Superior temporal gyrus (tissue), 1 donor: ENCODE measurements at regions not wholly inside any gene's neighbourhood (a gene's known extent, or its start where the extent isn't known, plus 50 kb on each side); places are given as distances from the start of the nearest gene placed in this dataset.
A peak's percentile ranks its signal among the peaks of the same experiment; 100 is the strongest.

Experiments used
- DNase-seq: peaks from one replicate; pipeline ENCODE4 v3.0.0-alpha.2; 2016; ENCODE audit errors: extremely low spot score

DNA sequence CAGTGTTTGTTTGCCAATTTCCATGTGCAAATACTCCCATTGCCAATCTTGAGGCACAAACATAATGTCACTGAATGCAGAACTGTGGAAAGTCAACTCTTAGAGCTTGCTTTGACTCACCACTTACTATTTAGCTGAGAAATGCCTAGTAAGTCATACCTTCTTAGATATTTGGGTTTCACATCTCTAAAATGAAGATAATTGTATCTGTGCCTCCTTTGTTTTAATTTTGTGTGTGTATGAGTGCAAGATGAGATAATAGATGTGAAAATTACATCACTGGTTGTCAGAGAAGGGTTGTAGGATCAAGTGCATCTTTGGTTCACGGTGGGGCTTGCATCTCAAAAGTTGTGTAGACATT is 407.5 kb downstream of the INHBA start:
- DNase-seq: no peak

- DNase-seq: no peak
Observed at GRCh38 chr7:41294556-41295454, 408.1 kb downstream of the INHBA start.

GRCh38 chr7:41292487-41292886 is 410.4 kb downstream of the INHBA start:
- DNase-seq: peak; percentile 25

DNA sequence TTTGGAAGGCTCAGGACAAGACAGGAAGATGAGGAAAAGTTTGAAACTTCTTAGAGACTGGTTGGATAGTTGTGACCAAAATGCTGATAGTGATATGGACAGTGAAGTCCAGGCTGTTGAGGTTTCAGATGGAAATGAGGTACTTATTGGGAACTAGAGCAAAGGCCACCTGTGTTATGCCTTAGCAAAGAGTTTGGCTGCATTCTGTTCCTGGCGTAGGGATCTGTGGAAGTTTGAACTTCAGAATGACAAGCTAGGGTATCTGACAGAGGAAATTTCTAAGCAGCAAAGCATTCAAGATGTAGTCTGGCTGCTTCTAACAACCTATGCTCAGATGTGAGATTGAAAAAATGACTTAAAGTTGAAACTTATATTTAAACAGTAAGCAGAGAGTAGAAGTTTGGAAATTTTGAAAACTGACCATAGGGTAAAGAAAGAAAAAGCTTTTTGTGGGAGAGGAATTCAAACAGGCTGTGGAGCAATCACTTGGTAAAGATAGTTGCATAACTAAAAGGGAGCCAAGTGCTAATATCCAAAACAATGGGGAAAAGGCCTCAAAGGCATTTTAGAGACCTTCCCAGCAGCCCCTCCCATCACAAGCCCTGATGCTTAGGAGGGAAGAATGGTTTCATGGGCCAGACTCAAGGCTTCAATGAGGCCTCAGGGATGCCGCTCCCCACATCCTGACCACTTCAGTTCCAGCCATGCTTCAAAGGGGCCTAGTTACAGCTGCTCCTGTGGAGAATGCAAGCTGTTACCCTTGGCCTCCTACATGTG is 415.1 kb downstream of the INHBA start:
- no peak for DNase-seq

GRCh38 chr7:41280491-41280890 is 422.4 kb downstream of the INHBA start:
- DNase-seq: no peak

DNA sequence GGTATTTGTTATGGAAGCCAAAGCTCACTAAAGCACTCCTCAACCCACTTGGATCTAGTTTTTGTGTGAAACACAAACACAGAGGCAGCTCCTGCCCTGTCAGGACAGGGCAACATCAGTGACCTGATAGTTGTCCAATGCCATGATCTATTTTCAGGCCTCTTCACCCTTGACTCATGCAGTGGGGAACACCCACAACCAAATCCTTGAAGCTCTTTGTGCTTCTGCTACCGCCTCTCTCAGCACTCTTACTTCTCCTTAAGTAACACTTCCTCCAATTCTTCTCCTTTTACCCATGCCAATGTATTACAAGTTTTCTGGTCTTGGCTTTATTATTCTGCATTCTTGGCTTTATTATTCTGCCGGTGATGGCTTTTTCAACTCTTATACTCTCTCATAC is 425.3 kb downstream of the INHBA start:
- no peak for DNase-seq

GRCh38 chr7:41275255-41275654 is 427.6 kb downstream of the INHBA start:
- DNase-seq: no peak

DNA sequence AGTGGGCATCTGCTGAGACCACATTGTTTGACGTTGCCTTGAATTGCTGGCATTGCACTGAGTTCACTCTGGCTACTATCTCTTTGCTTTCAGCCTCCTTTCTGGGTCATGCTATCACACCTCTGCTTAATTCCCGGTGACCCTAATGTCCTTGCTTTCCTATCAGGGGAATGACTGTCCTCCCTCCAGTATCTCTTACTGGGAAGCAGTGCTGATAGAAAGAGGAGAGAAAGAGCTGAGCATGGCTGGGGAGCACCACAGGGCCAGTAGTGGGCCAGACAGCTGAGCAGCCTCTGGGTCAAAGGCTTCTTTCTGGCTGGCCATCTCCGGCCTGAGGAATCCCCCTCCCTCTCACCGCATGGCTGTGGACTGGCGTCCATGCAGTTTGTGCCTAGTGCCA is 428.7 kb downstream of the INHBA start:
- no peak for DNase-seq

GRCh38 chr7:41272664-41273063 is 430.2 kb downstream of the INHBA start:
- DNase-seq: no peak

GRCh38 chr7:41268878-41269277 is 434.0 kb downstream of the INHBA start:
- DNase-seq: no peak

GRCh38 chr7:41261080-41261479 is 441.8 kb downstream of the INHBA start:
- DNase-seq: no peak

DNA sequence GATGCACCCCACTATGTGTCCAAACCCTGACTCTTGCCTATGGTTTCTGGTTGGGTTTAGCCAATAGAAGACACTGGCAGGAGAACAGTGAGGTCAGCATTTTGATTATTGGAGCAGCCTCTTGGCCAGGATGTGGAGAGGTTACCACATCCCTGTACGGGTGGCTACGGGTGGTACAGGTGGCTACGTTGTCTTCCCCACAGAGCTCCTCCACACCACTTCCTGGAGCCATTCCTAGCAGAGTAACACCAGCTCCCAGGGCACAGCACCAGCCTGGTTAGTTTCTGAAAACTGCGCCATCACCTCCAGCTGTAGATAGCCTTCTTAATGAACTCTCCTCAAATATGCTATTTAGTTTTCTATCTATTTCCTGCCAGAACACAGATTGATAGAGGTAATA is 445.2 kb downstream of the INHBA start:
- no peak for DNase-seq

GRCh38 chr7:41256186-41256945 is 446.5 kb downstream of the INHBA start:
- no peak for DNase-seq

DNA sequence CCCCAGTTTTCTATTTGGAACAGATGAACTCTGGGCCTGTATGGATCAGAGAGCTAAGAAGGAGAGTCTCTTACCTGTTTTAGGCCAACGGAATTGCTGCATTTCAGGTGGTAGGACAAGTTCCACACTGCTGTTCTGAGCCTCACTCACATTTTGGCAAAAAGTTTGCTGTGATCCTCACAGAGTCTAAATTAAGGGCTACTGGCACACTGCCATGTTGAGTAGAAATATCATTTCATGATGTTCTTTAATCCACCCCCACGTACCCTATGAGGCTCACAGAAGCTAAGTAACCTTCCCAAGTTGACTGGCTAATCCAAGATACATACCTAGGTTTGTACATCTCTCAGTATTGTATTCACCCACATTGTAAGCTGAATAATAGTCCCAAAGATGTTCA is 447.2 kb downstream of the INHBA start:
- peak; percentile 58 for DNase-seq

GRCh38 chr7:41255113-41255512 is 447.8 kb downstream of the INHBA start:
- no peak for DNase-seq

GRCh38 chr7:41252957-41253356 is 449.9 kb downstream of the INHBA start:
- no peak for DNase-seq

GRCh38 chr7:41252551-41252950 is 450.3 kb downstream of the INHBA start:
- no peak for DNase-seq

GRCh38 chr7:41247143-41247865 is 455.6 kb downstream of the INHBA start:
- DNase-seq: no peak

DNA sequence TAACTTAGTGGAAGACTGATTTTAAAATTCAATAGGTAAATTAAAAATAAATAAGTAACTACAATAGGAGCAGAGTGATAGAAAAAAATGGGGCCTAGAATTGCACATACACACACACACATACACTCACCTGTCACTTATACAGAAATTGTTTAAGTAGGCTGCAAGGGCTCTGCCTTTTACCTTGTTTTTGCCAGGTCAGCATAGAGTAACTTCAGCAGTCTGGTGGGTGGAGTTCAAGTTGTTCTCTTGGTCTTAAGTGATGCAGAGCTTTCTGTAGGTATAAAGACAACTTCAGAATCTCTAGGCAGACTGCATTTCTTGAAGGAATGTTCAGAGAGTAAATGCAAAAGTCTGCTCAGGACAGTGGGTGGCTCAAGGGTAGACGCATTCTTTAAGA is 457.0 kb downstream of the INHBA start:
- no peak for DNase-seq

GRCh38 chr7:41244246-41244645 is 458.6 kb downstream of the INHBA start:
- no peak for DNase-seq

- no peak for DNase-seq
Observed at GRCh38 chr7:41241641-41242040, 461.2 kb downstream of the INHBA start.

GRCh38 chr7:41239596-41239995 is 463.3 kb downstream of the INHBA start:
- no peak for DNase-seq
